MM.1S (cell line): ENCODE measurements at regions not wholly inside any gene's neighbourhood (a gene's known extent, or its start where the extent isn't known, plus 50 kb on each side); places are given as distances from the start of the nearest gene placed in this dataset.
"Not testable (repeated sequence)": the region's sequence is repeated elsewhere in the genome, so short reads cannot be mapped to it uniquely, and the experiment has no call there.

Experiments used
- DNase-seq: peaks from one replicate; pipeline ENCODE4 v3.0.0-alpha.2; 2015
- H2AFZ ChIP-seq: fragments of 300-600 bp; sonication (generic); 2 replicates; pipeline ENCODE4 v1.6.0; 2016; ENCODE audit warnings: antibody characterized with exemption, low read length
- H3F3A ChIP-seq: fragments of 300-600 bp; sonication (generic); 2 replicates; pipeline ENCODE4 v1.6.1; 2016; ENCODE audit warnings: mild to moderate bottlenecking, antibody characterized with exemption, low read length, moderate library complexity, mixed read lengths; ENCODE audit not compliant: insufficient read depth
- H3K27ac ChIP-seq: fragments of 300-600 bp; sonication (generic); 2 replicates; pipeline ENCODE4 v1.5.1; 2016; ENCODE audit warnings: mild to moderate bottlenecking, low read length
- H3K27me3 ChIP-seq: fragments of 300-600 bp; sonication (generic); replicated peaks from 2 replicates; pipeline ENCODE4 v1.6.0; 2016; ENCODE audit warnings: low read length; ENCODE audit not compliant: insufficient read depth
- H3K36me3 ChIP-seq: fragments of 300-600 bp; sonication (generic); replicated peaks from 2 replicates; pipeline ENCODE4 v1.6.1; 2016; ENCODE audit warnings: mild to moderate bottlenecking, low read length, mixed read lengths; ENCODE audit not compliant: insufficient read depth
- H3K4me1 ChIP-seq: fragments of 300-600 bp; sonication (generic); 2 replicates; pipeline ENCODE4 v1.6.1; 2016; ENCODE audit warnings: low read length, mixed read lengths
- H3K4me2 ChIP-seq: fragments of 300-600 bp; sonication (generic); 2 replicates; pipeline ENCODE4 v1.6.0; 2016; ENCODE audit warnings: low read depth, low read length
- H3K4me3 ChIP-seq: fragments of 300-600 bp; sonication (generic); 2 replicates; pipeline ENCODE4 v1.5.1; 2016; ENCODE audit warnings: low read length, mixed read lengths
- H3K79me2 ChIP-seq: fragments of 300-600 bp; sonication (generic); 2 replicates; pipeline ENCODE4 v1.6.1; 2016; ENCODE audit warnings: mixed run types, low read length, mixed read lengths
- H3K9ac ChIP-seq: fragments of 300-600 bp; sonication (generic); 2 replicates; pipeline ENCODE4 v1.6.1; 2016; ENCODE audit warnings: low read length, mixed read lengths
- H3K9me2 ChIP-seq: fragments of 300-600 bp; sonication (generic); replicated peaks from 2 replicates; pipeline ENCODE4 v1.6.1; 2016; ENCODE audit warnings: mild to moderate bottlenecking, low read length, mixed read lengths; ENCODE audit not compliant: insufficient read depth
- H3K9me3 ChIP-seq: fragments of 300-600 bp; sonication (generic); replicated peaks from 2 replicates; pipeline ENCODE4 v1.6.1; 2016; ENCODE audit warnings: mild to moderate bottlenecking, low read length, mixed read lengths; ENCODE audit not compliant: insufficient read depth
- H4K20me1 ChIP-seq: fragments of 300-600 bp; sonication (generic); 2 replicates; pipeline ENCODE4 v1.6.1; 2016; ENCODE audit warnings: mild to moderate bottlenecking, low read length, moderate library complexity, mixed read lengths; ENCODE audit not compliant: insufficient read depth
- EZH2 ChIP-seq: fragments of 300-600 bp; sonication (generic); optimal IDR thresholded peaks from 2 replicates; pipeline ENCODE3; 2017; ENCODE audit warnings: low read depth, mild to moderate bottlenecking, antibody characterized with exemption, low read length, mixed read lengths
- EZH2phosphoT487 ChIP-seq: fragments of 300-600 bp; sonication (generic); IDR thresholded peaks from 2 replicates; pipeline ENCODE4 v1.6.1; 2018; ENCODE audit warnings: antibody characterized with exemption, low read length
- TF ChIP-seq, protein P1 (sequence below): fragments of 300-600 bp; sonication (generic); IDR thresholded peaks from 2 replicates; pipeline ENCODE4 v1.5.1; 2016; ENCODE audit warnings: antibody characterized with exemption, low read length, mixed read lengths

DNA sequence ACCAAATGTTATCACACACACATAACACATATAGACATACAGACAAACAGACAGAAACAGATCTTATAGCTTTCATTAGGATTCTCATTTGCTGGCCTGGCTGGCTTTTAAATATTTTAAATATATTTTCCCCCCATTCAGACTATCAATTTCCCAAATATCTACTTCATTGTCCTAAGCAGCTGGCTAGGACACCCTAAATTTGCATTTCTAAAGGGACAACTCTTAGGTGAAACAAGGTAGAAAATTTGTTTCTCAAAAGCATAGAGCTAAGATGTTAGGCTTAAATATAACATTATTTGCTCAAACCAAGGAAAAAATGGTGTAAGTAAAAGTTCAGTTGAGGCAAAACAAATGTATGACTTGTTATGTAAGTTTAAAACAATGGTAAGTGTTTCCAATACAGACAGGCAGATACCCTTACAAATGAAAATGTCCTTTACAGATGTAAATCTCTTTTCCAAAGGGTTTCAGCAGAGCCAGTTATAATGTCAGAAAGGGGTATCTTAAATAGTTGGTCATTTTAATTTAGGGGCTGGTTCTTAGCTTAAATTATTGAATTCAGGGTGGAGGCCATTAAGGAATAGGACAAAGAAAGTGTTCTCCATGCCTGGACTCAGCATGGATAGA, 522.8 kb downstream of the DMRTA1 start:
- no peak overlapping the region for H2AFZ ChIP-seq
- no peak for DNase-seq
- H3K27ac ChIP-seq, result no peak overlapping the region
- H3K27me3 ChIP-seq, result no peaks in the 10 kb centered on the region
- TF ChIP-seq EZH2phosphoT487, result no peak
- no peaks in the 10 kb centered on the region for H3K9me2 ChIP-seq
- H3K9me3 ChIP-seq, result no peaks in the 10 kb centered on the region
- H3K4me3 ChIP-seq, result no peak overlapping the region
- H3K9ac ChIP-seq, result no peak overlapping the region
- no peaks in the 10 kb centered on the region for H3K79me2 ChIP-seq
- no peaks in the 10 kb centered on the region for H4K20me1 ChIP-seq
- no peak overlapping the region for H3K4me2 ChIP-seq
- H3K4me1 ChIP-seq, result no peaks in the 10 kb centered on the region
- H3F3A ChIP-seq, result no peaks in the 10 kb centered on the region
- H3K36me3 ChIP-seq, result no peaks in the 10 kb centered on the region

DNA sequence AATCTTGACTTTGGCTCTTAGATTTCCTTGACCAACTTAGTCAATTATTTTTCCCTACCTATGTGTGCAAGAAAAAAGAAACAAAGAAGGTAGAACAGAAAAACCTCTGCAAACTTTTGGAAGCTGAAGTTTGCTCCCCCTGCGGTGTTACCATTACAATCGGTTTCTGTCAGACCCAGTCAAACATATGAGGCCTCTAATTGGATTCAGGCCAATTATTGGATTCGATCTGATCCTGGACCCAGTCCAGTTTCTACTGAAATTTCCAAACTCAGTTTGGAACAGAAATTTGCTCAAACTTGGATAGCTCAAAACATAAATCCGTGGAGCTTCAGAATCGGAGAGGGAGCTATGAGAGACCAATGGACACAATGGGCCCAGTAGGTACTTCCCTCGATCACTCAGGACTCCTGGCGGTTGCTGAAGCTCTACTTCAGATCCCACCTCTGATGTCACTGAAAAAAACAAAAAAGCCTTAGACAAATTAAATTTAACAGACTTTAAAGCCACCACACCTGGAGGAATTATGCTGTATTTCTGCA, 523.9 kb downstream of the DMRTA1 start:
- Histone ChIP-seq H3K9me2 (no peaks in the 10 kb centered on the region), H3K27ac (no peak overlapping the region), H3K4me2 (no peak overlapping the region), H2AFZ (no peak overlapping the region), H4K20me1 (no peaks in the 10 kb centered on the region), H3K9me3 (no peaks in the 10 kb centered on the region), H3F3A (no peaks in the 10 kb centered on the region), H3K36me3 (no peaks in the 10 kb centered on the region), H3K27me3 (no peaks in the 10 kb centered on the region), H3K9ac (no peak overlapping the region), H3K79me2 (no peaks in the 10 kb centered on the region), H3K4me3 (no peak overlapping the region), H3K4me1 (no peaks in the 10 kb centered on the region)
- DNase-seq, result no peak
- TF ChIP-seq EZH2phosphoT487, result no peak
- TF ChIP-seq EZH2, result no peak
- TF ChIP-seq, protein P1, sequence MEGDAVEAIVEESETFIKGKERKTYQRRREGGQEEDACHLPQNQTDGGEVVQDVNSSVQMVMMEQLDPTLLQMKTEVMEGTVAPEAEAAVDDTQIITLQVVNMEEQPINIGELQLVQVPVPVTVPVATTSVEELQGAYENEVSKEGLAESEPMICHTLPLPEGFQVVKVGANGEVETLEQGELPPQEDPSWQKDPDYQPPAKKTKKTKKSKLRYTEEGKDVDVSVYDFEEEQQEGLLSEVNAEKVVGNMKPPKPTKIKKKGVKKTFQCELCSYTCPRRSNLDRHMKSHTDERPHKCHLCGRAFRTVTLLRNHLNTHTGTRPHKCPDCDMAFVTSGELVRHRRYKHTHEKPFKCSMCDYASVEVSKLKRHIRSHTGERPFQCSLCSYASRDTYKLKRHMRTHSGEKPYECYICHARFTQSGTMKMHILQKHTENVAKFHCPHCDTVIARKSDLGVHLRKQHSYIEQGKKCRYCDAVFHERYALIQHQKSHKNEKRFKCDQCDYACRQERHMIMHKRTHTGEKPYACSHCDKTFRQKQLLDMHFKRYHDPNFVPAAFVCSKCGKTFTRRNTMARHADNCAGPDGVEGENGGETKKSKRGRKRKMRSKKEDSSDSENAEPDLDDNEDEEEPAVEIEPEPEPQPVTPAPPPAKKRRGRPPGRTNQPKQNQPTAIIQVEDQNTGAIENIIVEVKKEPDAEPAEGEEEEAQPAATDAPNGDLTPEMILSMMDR, result no peak

DNA sequence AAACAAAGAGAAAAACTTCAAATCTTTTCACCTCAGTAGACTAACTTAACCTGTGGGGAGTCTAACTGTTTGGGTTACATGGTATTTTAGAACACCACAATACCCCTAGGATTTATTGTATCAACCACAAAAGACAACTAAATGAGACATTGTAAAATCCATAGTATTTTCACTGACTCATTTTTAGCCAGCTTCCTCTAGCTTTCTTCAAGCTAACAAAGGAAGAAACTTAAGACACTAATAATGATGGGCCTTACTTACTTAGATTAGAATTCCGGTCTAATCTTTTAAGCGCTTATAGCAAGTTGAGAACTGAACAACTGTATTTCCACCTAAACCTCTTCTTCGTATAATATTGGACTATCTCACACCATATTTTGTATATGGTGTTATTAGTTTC, 529.3 kb downstream of the DMRTA1 start:
- no peaks in the 10 kb centered on the region for H3K79me2 ChIP-seq
- H2AFZ ChIP-seq, result no peak overlapping the region
- H3K36me3 ChIP-seq, result no peaks in the 10 kb centered on the region
- TF ChIP-seq, protein P1, result no peak
- TF ChIP-seq EZH2phosphoT487, result no peak
- no peak for TF ChIP-seq EZH2
- H3K27me3 ChIP-seq, result no peaks in the 10 kb centered on the region
- H3K9me3 ChIP-seq, result no peaks in the 10 kb centered on the region
- no peak for DNase-seq
- H3K4me3 ChIP-seq, result no peak overlapping the region
- H3K4me2 ChIP-seq, result no peak overlapping the region
- H3K9me2 ChIP-seq, result no peaks in the 10 kb centered on the region
- H3F3A ChIP-seq, result no peaks in the 10 kb centered on the region
- no peak overlapping the region for H3K9ac ChIP-seq
- H3K4me1 ChIP-seq, result no peaks in the 10 kb centered on the region
- H3K27ac ChIP-seq, result no peak overlapping the region
- no peaks in the 10 kb centered on the region for H4K20me1 ChIP-seq

DNA sequence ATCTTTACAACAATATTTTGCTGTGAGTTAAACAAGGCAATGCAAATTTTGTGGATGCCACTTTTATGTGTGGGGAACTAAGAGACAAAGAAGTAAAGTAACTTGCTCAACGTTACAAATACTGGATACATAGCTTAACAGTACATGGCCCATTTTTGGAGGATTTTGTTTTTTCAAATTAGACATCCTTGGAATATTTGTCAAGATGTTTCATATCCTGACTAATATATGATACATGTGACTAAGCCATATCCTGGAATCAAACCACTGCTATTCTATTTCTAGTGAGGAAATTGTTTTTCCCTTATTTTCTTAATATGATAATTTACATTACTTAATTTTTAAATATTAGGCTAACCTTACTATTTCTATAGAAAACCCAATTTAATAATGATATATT, 529.8 kb downstream of the DMRTA1 start:
- Histone ChIP-seq H3F3A (no peaks in the 10 kb centered on the region), H3K9ac (no peak overlapping the region), H3K79me2 (no peaks in the 10 kb centered on the region), H4K20me1 (no peaks in the 10 kb centered on the region), H3K4me3 (no peak overlapping the region), H3K9me3 (no peaks in the 10 kb centered on the region), H3K9me2 (no peaks in the 10 kb centered on the region), H3K36me3 (no peaks in the 10 kb centered on the region), H2AFZ (no peak overlapping the region), H3K4me2 (no peak overlapping the region), H3K27ac (no peak overlapping the region), H3K27me3 (no peaks in the 10 kb centered on the region), H3K4me1 (no peaks in the 10 kb centered on the region)
- no peak for DNase-seq
- TF ChIP-seq EZH2 (no peak), EZH2phosphoT487 (no peak)
- TF ChIP-seq, protein P1, result no peak

DNA sequence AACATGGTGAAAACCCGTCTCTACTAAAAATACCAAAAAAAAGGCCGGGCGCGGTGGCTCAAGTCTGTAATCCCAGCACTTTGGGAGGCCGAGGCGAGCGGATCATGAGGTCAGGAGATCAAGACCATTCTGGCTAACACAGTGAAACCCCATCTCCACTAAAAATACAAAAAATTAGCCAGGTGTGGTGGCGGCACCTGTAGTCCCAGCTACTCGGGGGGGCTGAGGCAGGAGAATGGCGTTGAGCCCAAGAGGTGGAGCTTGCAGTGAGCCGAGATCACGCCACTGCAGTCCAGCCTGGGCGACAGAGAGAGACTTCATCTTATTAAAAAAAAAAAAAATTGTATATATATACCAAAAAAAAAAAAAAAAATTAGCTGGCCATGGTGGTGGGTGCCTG, 533.8 kb downstream of the DMRTA1 start:
- H3K36me3 ChIP-seq, H3K79me2 ChIP-seq, H3K9ac ChIP-seq, H2AFZ ChIP-seq, H3K27me3 ChIP-seq, H3K4me1 ChIP-seq, H3K9me3 ChIP-seq, H3K4me2 ChIP-seq, H3F3A ChIP-seq, H3K27ac ChIP-seq, H3K4me3 ChIP-seq, DNase-seq, H3K9me2 ChIP-seq, H4K20me1 ChIP-seq: not testable (repeated sequence)
